HG03520 (cell line): ENCODE measurements at regions not wholly inside any gene's neighbourhood (a gene's known extent, or its start where the extent isn't known, plus 50 kb on each side); places are given as distances from the start of the nearest gene placed in this dataset.

Experiments used
- ATAC-seq: cut with Tn5 transposase; IDR thresholded peaks from one replicate; pipeline ENCODE4 v1.9.1; 2021; ENCODE audit warnings: mild to moderate bottlenecking, moderate library complexity; ENCODE audit not compliant: unreplicated experiment

DNA sequence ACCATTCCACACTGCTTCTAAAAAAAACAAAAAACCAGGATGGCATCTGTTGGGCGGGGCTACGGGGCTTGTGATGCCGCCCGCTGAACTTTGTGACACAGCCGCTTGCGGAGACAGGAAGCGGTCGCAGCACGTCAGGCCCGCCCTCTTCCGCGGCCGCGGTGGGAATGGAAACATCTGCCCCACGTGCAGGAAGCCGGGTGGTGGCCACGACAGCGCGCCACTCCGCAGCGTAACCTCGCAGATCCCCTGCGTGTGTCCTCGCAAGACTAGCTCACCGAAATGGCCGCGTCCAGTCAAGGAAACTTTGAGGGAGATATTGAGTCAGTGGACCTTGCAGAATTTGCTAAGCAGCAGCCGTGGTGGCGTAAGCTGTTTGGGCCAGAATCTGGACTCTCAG is 168.5 kb downstream of the SUCLG1 start:
- no peak for ATAC-seq

DNA sequence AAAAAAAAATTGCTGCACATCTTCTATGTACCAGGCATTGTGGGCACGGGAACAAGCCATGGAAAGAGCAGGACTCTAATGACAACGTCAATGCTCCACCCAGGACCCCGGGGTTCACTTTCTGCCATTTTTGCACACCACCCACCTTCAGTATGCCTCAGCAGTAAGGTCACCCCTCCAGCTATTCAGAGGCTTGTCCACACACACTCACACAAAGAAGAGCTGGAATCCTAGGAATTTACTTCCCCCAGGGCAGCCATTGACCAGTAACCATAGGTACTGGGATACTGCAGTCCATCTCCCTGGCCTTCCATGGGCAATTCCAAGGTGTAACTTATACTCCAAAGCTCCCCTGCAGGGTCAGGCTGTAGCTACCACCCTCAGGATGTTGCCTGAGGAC is 170.8 kb downstream of the SUCLG1 start:
- ATAC-seq, result no peak

DNA sequence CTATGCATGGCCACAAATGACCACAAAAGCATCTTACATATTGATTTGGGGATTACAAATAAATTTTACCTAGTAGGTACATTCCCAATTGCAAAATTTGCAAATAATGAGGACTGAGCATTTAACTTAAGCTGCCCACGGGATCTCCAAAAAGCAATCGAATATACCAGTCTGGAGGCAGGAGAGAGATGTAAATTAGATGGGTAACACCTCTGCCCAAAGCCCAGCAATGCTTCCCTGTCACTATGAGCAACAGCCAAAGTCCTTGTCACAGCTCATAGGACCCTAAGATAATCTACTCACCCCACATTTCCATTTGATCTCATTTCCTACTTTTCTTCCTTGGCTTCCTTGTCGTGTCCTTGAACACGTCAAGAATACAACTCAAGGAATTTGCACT is 172.2 kb downstream of the SUCLG1 start:
- no peak for ATAC-seq

DNA sequence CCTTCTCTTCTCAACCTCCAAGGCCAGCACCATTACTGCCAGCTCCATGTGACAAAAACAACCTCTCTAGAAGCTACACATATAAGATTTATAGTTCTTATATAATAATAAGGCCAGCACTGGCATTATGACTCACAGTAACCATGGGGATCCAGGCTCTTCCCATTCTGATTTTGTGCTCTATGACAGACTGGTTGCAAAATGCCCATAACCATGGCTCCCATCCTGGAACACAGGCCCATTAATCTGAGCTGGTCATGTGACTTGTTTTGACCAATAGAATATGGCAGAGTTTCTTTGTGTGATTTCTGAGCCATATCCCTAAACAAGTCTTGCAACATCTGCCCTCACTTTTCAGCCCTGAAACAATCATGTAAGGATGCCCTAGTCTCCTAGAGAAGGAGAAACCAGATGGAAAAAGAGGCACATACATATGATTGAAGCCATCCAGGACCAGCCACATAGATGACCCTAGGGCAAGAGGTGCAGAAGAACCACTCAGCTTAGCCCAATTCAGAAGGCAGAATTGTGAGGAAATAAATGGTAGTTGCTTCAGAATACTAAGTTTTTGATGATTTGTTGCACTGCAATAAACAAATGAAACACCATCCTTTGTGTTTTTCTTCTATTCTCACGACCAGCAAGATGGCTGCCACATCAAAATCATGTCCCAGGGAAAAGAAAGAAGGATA is 173.9 kb downstream of the SUCLG1 start:
- no peak for ATAC-seq

DNA sequence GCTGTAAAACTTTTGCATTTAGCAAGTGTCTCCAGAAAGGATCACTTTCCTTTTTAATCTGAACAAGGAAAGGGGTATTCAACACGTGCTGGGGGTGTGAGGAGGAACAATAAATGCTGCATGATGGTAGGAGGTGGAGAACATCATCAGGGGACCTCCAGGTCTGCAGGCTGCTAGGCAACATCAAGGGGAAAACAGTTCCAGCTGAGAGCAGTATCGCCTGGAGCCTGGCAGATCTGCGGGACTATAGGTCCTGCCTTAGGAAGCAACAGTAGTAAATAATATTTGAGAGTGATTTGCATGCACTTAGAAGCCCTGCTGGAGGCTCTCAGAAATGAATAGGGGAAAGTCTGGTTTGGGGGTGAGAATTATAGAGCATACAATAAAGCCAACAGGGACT is 175.6 kb downstream of the SUCLG1 start:
- no peak for ATAC-seq

DNA sequence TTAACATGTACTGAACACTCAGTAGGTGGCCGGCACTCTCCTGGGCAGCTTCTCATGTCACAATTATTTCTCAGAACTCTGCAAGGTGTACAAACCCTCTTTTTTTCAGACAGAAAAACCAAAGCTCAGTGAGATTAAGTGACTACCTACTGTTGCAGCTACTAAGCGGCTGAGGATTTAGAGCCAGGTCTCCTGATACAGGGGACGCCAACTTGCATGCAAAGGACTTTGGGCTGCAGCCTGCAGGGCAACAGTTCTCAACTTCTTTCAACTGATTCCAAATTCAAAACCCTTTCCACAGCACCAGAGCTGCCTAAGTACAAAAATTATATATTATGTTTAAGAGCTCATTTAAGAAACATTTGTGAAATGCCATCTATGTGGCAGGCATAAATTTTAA is 177.6 kb downstream of the SUCLG1 start:
- ATAC-seq, result no peak

DNA sequence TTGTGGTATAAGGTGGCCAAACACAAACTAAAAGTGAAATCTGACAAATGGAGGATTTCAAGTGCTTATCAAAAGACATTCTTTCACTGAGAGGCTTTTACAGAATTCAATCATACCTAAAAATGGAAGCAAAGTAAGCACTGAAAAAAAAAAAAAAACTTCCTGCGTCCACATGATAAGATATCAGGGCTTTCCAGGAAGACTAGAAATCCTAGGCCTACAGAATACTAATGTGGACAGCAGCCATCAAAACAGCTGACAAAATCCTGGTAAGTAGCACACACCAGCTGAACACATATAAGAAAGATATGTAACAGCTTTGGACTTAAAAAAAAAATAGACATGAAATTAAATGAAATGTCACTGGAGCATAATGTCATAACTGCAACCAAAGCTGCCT is 178.2 kb downstream of the SUCLG1 start:
- no peak for ATAC-seq

DNA sequence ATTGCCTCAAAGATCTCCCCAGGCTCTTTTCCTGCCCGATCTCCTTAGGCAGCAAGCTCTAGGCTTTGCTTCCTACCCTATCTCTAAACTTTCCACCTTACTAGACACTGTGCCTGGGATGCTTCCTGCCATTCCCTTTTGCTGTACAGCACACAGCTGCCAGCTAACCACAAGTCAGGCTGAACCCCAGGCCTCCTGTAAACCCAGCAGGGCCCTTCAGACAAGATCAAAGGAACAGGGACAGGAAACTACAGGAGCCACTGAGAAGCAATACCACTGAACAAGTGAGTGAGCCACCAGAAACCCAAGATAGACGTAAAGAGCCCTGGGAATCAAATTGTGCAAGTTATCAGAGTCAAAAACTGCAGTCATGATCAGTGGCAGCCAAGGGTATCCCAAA is 180.7 kb downstream of the SUCLG1 start:
- ATAC-seq, result no peak

DNA sequence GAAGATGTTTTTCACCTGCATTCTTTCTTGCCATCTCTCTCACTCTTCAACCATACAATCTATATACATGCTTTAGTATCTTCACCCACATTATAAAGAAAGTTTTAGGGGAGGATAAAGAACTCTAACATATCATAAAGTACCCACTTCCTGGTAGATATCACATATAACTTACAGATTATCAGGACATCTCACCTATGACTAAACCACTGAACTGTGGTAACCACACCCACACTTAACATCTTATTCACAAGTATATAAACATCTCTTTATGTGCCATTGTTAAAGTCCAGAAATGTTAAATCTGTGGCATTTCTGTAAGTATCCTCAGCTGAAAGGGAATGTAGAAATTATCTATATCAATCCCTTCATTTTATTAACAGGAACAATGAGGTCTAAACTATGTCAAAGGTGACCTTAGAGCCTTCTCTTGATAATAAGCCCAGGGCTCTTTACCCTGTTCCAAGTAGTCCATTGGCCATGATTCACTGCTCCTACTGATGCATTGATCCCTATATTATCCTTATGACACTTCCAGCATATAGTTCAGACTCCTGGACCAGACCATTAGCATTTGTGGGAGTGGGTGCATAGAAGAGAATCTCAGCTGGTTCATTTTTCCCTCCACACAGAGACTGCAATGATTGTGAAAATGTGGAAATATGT is 182.4 kb downstream of the SUCLG1 start:
- ATAC-seq, result no peak

DNA sequence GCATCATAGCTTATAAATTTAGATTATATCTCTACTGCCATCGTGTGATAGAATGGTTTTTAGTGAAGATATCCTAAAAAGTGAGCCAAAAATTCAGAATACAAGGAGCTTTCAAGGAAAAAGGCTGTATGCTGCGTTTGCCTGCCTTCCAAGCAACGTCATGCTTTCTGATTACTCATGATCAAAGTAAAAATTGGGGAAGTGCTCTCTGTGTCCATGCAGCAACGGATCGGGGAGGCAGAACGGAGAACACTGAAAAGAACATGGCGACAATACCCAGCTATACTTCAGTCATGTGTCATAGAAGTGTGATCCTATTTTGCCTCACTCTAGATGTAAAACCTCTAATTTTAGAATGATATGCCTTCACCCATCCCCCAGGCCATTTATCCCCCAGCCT is 185.7 kb downstream of the SUCLG1 start:
- no peak for ATAC-seq

DNA sequence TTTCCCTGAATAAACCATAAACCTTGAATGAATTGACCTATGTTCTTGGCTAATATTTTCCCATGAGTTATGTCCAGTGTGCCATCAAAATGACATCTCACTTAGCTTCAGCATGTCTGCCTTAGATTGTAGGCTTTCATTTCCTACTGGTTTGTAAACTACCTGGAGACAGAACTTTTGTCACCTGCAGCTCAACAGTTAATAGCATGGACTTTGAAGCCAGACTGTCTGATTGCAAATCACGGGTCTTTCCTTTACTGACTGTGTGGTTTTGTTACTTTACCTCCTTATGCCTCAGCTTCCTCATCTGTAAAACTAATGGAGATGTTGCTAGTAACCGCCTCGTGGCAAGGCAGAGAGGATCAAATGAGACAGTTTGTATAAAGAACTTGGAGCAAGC is 187.1 kb downstream of the SUCLG1 start:
- no peak for ATAC-seq

DNA sequence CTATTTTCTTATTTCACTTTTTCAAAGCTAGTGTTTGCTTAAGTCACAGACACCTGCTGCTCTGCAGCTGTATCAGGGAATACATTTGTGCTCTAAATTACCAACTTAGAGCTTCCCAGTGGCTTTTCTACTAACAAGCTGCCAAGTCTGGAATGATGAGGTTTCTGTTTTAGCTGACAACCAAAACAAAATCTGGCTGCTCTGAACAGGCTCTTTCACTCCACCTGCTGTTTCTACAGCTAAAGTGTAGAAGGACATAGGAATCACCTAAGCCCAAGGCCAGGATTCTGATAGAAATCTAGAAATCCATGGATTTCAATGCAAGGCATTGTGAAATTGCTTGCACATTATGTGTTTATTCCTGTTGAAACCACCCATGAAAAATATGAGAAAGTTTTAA is 201.2 kb downstream of the SUCLG1 start:
- no peak for ATAC-seq

DNA sequence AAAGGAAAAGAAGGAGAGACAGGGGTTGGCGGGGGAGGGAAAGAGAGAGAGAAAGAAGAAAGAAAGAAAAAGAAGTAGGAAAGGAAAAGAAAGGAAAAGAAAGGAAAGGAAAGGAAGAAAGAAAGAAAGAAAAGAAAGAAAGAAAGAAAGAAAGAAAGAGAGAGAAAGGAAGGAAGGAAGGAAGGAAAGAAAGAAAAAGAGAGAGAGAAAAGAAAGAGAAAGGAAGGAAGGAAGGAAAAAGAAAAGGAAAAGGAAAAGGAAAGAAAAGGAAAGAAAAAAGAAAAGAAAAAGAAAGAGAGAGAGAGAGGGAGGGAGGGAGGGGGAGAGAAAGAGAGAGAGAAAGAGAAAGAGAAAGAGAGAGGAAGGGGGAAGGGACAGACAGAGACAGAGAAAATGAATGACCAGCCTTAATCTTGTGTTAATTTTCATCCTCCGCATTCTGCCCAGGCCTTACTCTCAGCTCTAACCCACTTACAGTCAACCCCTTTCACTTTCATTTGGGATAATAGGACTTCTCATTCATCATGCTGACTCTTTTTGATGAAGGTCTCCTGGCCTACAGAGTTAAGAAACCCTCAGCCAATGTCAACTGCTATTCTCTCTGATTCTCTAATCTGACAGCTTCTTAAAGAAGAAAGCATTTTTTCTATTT is 207.3 kb downstream of the SUCLG1 start:
- no peak for ATAC-seq

DNA sequence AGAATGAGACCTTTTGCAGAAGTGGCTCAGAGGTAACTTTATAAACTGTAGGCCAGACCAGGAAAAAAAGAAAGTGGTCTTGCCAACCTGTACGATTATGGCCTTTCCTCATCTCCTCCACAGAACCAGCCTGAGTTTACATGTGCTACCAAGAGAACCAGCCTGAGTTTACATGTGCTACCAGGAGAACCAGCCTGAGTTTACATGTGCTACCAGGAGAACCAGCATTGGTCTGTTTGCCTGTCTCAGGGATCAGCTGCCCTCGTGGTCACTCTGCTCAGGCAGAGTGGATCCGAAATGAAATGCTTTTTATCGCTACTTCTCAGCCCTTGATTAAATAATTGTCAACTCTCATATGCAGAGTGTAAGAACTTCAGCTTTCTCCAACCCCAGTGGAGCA is 209.9 kb downstream of the SUCLG1 start:
- ATAC-seq, result no peak

DNA sequence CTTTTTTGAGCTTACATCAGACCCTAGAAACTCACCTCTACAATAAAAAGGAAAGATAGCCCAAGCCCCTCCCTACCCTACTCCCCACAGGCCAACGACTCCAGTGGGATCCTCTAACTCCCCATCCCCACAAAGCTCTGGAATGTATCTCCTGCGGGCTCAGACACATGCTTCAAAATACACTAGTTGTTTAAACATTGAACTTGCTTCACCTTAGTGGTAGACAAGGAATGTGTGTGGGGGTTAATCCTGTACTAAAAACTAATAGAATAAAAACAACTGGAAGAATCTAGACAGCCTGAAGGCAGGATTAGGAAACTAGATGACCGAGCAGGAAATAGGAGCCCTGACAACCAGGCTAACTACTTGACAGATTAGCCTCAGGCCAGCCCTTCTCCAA is 211.5 kb downstream of the SUCLG1 start:
- ATAC-seq, result no peak

DNA sequence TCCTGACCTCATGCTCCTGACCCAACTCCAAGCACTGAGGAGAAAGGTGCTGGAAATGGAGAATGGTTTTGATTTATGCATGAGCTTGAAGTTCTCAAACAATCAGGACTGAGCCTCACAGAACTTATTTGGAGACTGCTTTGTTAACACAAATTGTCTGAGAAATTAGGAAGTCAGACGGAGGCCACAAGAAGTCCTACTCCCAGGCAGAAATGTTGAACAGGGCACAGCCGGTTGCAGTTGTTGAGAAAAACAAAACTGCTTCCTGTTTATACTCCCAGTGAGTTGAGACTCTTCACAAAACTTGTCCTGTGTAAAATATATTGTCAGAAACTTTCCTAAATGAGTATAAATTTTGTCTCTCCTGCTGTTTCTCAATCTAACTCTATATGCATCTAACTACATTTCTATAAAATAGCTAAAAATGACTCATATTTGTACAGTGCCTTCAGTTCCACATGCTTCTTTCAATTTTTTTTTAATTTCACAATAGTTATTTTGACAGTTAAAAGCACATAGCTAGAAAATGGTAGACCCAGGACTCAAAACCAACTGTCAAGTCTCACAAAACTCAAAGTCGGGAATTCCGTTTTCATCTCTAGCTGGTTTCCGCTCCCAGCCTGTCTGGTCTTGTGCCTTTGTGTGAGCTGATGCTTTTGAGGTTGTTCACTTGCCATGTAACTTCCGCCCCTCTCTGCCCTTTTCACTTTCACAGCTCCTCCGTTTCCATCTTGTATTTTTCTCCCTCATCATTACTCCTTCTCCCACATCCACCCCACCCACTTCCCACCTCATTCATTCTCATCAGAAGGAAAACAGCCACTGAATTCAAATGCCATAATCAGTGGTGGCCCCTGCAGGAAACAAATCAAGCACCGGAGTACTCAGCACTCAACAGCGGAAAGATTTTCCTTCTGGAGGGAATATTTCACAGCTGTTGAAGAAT is 215.0 kb downstream of the SUCLG1 start:
- ATAC-seq, result no peak

DNA sequence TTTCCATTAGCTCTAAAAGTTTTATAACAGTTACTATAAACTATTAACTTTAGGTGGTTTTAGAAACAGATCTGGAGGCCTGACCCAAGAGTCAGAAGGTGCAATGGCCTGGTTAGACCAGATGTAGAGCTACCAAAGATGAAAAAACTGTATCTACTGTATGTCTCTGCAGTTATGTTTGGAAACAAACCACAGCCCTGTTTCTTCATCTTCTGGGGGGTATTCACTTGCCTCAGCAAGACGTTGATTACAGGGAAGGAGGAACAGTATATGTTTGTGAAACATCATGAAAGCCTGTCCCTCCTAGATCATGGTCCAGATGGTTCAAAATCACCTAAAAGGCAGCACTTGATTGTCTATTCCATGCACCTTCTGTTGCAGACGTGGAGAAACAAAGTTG is 220.2 kb downstream of the SUCLG1 start:
- no peak for ATAC-seq

DNA sequence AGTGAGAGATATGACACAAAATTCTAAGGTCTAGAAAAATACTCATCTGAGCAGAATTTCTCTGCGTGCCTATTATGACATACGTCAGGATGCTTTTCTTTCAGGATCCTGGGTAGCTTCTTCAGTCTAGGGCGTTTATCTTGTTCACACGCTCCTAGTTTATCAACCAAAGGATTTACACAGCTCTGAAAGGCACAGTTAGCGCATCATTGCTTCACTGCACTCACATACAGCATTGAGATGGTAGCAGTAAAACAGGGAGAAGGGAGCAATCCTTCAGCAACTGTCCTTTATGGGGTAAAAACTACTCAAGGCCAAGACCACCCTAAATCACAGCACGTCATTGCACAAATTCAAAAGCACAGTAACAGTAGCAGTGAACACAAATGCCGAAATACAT is 222.8 kb downstream of the SUCLG1 start:
- ATAC-seq, result no peak

DNA sequence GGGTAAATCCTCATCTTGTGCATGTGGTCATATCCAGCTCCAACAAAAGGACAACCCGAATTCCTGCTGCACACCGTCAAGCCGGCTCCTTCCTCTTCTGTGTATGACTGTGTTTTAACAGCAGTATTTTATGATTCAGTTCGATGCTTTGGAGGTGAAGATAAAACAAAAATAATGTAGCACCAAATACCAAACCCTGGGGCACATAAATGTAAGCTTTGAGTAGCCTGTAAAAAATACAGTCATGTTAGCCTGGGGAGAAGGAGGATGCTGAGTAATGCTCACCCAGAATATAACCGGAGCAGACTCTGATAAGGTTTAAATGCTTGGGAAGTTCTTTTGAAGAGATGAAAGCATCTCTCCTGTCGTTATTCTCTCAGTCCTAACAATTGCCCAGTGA is 225.0 kb downstream of the SUCLG1 start:
- no peak for ATAC-seq

DNA sequence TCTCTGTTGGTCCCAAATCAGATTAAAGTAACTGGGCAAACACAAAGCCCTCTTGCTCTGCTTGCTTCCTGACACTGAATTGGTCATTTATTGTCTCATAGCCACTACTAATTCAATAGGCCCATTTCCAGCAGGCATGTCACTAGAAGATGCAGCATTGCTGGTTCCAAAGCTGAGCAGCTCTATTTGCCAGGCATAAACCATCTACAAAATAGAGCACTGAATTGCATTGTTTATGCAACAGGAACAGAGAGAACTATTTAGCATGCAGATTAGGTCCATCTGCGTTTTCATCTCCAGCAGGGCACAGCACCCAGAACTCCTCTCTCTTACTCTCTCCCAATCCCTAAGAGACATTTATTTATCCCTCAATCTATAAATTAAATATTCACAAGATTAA is 227.6 kb downstream of the SUCLG1 start:
- ATAC-seq, result no peak

DNA sequence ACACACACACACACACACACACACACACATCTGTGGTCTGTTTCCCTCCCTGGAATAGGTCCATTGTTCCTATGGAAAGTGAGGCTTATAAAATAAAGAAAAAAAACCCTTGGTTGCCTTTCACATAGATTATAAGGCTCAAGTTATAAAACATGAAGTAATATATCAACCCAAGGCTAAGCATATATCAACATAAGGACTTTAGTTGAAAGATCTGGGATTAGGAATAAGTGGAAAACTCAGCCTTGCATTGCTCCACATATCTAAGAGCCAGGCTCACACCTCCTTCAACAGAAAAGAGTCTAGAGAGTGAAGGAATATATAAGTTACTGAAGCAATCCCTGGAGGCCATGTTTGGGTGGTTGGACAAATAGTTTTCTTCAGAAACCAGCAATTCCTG is 235.0 kb downstream of the SUCLG1 start:
- no peak for ATAC-seq
